Rectal smooth muscle tissue (tissue), 1 donor: ENCODE measurements at regions not wholly inside any gene's neighbourhood (a gene's known extent, or its start where the extent isn't known, plus 50 kb on each side); places are given as distances from the start of the nearest gene placed in this dataset.

Experiments used
- H3K27ac ChIP-seq: one replicate; pipeline ENCODE4 v1.7.0; 2013; ENCODE audit warnings: low read depth, low read length, inconsistent platforms
- H3K27me3 ChIP-seq: one replicate; pipeline ENCODE4 v1.7.0; 2013; ENCODE audit warnings: low read length; ENCODE audit not compliant: control insufficient read depth, insufficient read depth
- H3K36me3 ChIP-seq: one replicate; pipeline ENCODE4 v1.7.0; 2013; ENCODE audit warnings: low read length; ENCODE audit not compliant: control insufficient read depth, insufficient read depth
- H3K4me1 ChIP-seq: one replicate; pipeline ENCODE4 v1.7.0; 2013; ENCODE audit warnings: low read length; ENCODE audit not compliant: control insufficient read depth, insufficient read depth
- H3K4me3 ChIP-seq: one replicate; pipeline ENCODE4 v1.7.0; 2013; ENCODE audit warnings: low read length
- H3K9ac ChIP-seq: one replicate; pipeline ENCODE4 v1.7.0; 2013; ENCODE audit warnings: low read length

GRCh38 chr9:81858657-81859430 lies 69.4 kb upstream of the SPATA31D4 start:
- Histone ChIP-seq H3K4me3 (no peak overlapping the region), H3K27me3 (no peaks in the 10 kb centered on the region), H3K9ac (no peak overlapping the region), H3K27ac (no peak overlapping the region), H3K36me3 (no peaks in the 10 kb centered on the region), H3K4me1 (no peaks in the 10 kb centered on the region)

GRCh38 chr9:81860581-81860980 lies 67.6 kb upstream of the SPATA31D4 start:
- no peak overlapping the region for H3K4me3 ChIP-seq
- no peak overlapping the region for H3K9ac ChIP-seq
- no peaks in the 10 kb centered on the region for H3K36me3 ChIP-seq
- H3K4me1 ChIP-seq: no peaks in the 10 kb centered on the region
- H3K27me3 ChIP-seq: no peaks in the 10 kb centered on the region
- no peak overlapping the region for H3K27ac ChIP-seq

- Histone ChIP-seq H3K4me1 (no peaks in the 10 kb centered on the region), H3K27me3 (no peaks in the 10 kb centered on the region), H3K9ac (no peak overlapping the region), H3K27ac (no peak overlapping the region), H3K4me3 (no peak overlapping the region), H3K36me3 (no peaks in the 10 kb centered on the region)
Observed at GRCh38 chr9:81861644-81862043, 66.6 kb upstream of the SPATA31D4 start.

GRCh38 chr9:81868145-81868544 lies 60.1 kb upstream of the SPATA31D4 start:
- H3K4me1 ChIP-seq: no peaks in the 10 kb centered on the region
- H3K27me3 ChIP-seq: no peaks in the 10 kb centered on the region
- H3K4me3 ChIP-seq: no peak overlapping the region
- H3K27ac ChIP-seq: no peak overlapping the region
- no peak overlapping the region for H3K9ac ChIP-seq
- no peaks in the 10 kb centered on the region for H3K36me3 ChIP-seq

DNA sequence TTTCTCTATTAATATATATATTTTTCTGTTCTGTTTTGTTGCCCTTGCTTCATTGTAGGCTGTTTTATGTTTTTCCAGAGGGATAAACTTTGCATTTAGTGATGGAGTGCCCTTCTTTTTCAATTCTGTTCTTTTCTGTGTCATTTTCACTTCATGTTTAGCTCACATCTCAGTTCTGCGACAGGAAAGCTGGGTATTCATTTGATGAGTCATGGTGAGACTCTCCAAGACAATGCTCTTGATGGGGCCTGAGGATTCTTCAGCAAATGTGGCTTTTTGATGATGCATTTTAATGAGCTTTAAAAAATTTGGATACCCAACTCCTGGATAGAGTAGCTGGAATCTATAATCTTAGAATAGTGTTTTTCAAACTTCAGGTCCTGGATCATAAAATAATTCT lies 56.5 kb upstream of the SPATA31D4 start:
- Histone ChIP-seq H3K9ac (no peak overlapping the region), H3K27me3 (no peaks in the 10 kb centered on the region), H3K36me3 (no peaks in the 10 kb centered on the region), H3K4me3 (no peak overlapping the region), H3K4me1 (no peaks in the 10 kb centered on the region), H3K27ac (no peak overlapping the region)

GRCh38 chr9:81874250-81874649 lies 54.0 kb upstream of the SPATA31D4 start:
- no peaks in the 10 kb centered on the region for H3K27me3 ChIP-seq
- H3K4me3 ChIP-seq: no peak overlapping the region
- H3K9ac ChIP-seq: no peak overlapping the region
- H3K36me3 ChIP-seq: no peaks in the 10 kb centered on the region
- no peak overlapping the region for H3K27ac ChIP-seq
- no peaks in the 10 kb centered on the region for H3K4me1 ChIP-seq

DNA sequence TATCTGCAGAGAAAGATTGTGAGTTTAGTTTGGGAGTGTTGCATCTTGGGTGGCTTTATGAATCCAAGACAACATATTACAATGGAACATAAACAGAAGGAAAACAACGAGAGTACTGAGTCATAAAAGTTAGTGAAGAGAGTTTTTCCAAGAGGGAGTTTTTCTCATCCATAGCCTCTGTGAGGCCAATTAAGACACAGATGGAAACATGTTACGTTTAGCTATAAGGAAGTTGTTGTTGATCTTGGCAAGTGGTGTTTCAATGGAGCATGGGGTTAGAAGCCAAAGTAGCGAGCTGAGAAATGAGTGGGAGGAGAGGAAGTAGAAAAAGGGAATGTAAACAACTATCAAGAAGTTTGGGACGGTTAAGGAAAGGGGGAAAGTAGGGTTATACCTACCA lies 53.3 kb upstream of the SPATA31D4 start:
- no peaks in the 10 kb centered on the region for H3K4me1 ChIP-seq

DNA sequence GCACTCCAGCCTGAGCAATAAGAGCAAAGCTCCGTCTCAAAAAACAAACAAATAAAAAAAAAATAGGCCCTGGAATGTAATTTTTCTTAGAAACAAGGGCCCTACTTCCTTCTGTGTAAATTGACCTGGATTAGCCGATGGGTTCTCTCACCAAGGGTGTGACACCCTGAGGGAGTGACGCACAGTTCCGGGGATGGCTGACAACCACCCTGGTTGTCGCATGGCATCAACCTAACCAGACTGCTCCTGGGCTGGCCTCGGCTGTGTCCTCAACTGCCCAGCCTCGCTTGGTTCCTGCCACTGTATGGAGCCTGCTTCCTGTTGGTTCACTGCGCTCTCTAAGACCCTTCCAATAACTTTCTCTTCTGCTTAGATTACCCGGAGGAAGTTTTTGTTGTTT lies 51.2 kb upstream of the SPATA31D4 start:
- Histone ChIP-seq H3K27me3 (no peaks in the 10 kb centered on the region), H3K9ac (no peak overlapping the region), H3K36me3 (no peaks in the 10 kb centered on the region), H3K27ac (no peak overlapping the region), H3K4me3 (no peak overlapping the region), H3K4me1 (no peaks in the 10 kb centered on the region)

More for the DNA sequence above, 53.3 kb upstream of the SPATA31D4 start:
- Histone ChIP-seq H3K9ac (no peak overlapping the region), H3K36me3 (no peaks in the 10 kb centered on the region), H3K4me3 (no peak overlapping the region), H3K27me3 (no peaks in the 10 kb centered on the region), H3K27ac (no peak overlapping the region)
